SH-SY5Y (cell line): ENCODE measurements at regions not wholly inside any gene's neighbourhood (a gene's known extent, or its start where the extent isn't known, plus 50 kb on each side); places are given as distances from the start of the nearest gene placed in this dataset.

ENCODE experiments used
- GATA2 ChIP-seq: IDR thresholded peaks from 2 replicates; pipeline ENCODE4 v1.6.1; 2011; ENCODE audit warnings: mild to moderate bottlenecking, low read depth, low read length
- GATA3 ChIP-seq: IDR thresholded peaks from 2 replicates; pipeline ENCODE4 v1.6.1; 2011; ENCODE audit warnings: low read depth, mild to moderate bottlenecking, low read length, moderate library complexity

DNA sequence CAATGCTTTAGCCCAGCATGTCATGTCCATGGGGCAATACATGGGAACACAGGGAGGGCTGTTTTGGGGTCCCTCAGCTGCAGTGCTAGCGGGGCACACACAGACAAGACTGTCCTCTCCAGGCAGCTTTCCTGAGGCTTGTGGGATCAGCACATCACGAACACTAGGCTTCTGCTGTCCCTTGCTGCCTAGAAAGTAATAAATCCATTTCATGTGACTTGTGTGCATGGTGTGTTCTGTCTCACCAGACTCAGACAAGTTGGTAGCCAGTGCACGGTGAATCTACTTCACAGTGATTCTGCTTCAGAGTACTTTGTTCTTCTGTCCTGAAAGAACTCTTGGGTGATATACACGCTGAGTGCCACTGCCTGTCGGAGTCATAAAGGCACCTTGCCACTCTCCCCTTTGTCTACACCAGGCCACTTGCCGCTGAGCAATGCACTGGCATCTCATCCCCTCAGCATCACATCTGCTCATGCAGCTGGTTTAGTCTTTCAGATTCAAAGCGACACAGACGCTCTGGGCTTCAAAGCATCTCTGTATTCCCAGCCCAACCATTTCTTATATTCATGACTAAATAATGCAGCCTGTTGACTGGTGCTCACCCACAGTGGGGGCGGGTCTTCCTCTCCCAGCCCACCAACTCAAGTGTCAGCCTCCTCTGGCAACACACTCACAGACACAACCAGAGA lies 95.2 kb upstream of the COX10 start:
- TF ChIP-seq GATA3 (no peak), GATA2 (no peak)
